SK-N-SH (cell line): ENCODE measurements at regions not wholly inside any gene's neighbourhood (a gene's known extent, or its start where the extent isn't known, plus 50 kb on each side); places are given as distances from the start of the nearest gene placed in this dataset.

Source experiments
- CTCF ChIA-PET: fragments of 300-600, 350-600 bp; formaldehyde crosslinking; extraction: SDS; loops from one replicate; lab custom pipeline; 2021; lab: Yijun Ruan, JAX
- POLR2A ChIA-PET: fragments of 350-600 bp; sonication (Branson Sonifier 250); formaldehyde crosslinking; extraction: SDS; loops from one replicate; lab custom pipeline; 2020; ENCODE audit warnings: antibody characterized with exemption, inconsistent platforms; lab: Yijun Ruan, JAX
- DNase-seq: peaks from one replicate; pipeline ENCODE4 v3.0.0; 2012
- H2AFZ ChIP-seq: fragments of 200-600 bp; sonication (generic); 2 replicates; pipeline ENCODE4 v1.8.1; 2016; ENCODE audit warnings: antibody characterized with exemption, mild to moderate bottlenecking, low read depth
- H3F3A ChIP-seq: fragments of 200-600 bp; sonication (generic); replicated peaks from 2 replicates; pipeline ENCODE3; 2016; ENCODE audit warnings: antibody characterized with exemption, mild to moderate bottlenecking; ENCODE audit not compliant: insufficient read depth
- H3K27ac ChIP-seq, 2 experiments: fragments of 200-500 bp in 1 of 2; fragments of 200-600 bp in 1 of 2; sonication (Bioruptor generic) in 1 of 2; sonication (generic), shearing (Covaris generic) in 1 of 2; 2 replicates each; pipeline versions ENCODE4 v1.5.1 to v1.6.1; 2014 to 2016; ENCODE audit warnings: low read depth in 2 of 2, inconsistent platforms in 1 of 2, low read length in 1 of 2, mild to moderate bottlenecking in 1 of 2, mixed read lengths in 1 of 2
- H3K27me3 ChIP-seq: fragments of 200-600 bp; sonication (generic), shearing (Covaris generic); 2 replicates; pipeline ENCODE4 v1.6.1; 2016; ENCODE audit warnings: mixed run types; ENCODE audit not compliant: insufficient read depth
- H3K36me3 ChIP-seq, 2 experiments: fragments of 200-500 bp in 1 of 2; fragments of 200-600 bp in 1 of 2; sonication (Bioruptor generic) in 1 of 2; sonication (generic) in 1 of 2; replicated peaks in 1 of 2; 2 replicates each; pipeline versions ENCODE3 to v1.5.1; 2014 to 2016; ENCODE audit warnings: low read length in 1 of 2, mild to moderate bottlenecking in 1 of 2; ENCODE audit not compliant: insufficient read depth in 2 of 2, control insufficient read depth in 1 of 2
- H3K4me1 ChIP-seq, 2 experiments: fragments of 200-500 bp in 1 of 2; fragments of 200-600 bp in 1 of 2; sonication (Bioruptor generic) in 1 of 2; sonication (generic), shearing (Covaris generic) in 1 of 2; 2 replicates each; pipeline versions ENCODE4 v1.5.1 to v1.6.1; 2014 to 2016; ENCODE audit warnings: low read depth in 1 of 2, low read length in 1 of 2, mixed run types in 1 of 2; ENCODE audit not compliant: insufficient read depth in 2 of 2, control insufficient read depth in 1 of 2
- H3K4me2 ChIP-seq: fragments of 200-600 bp; sonication (generic), shearing (Covaris generic); 2 replicates; pipeline ENCODE4 v1.6.1; 2017; ENCODE audit warnings: mixed run types
- H3K4me3 ChIP-seq, 2 experiments: fragments of 200-500 bp in 1 of 2; fragments of 200-600 bp in 1 of 2; sonication (Bioruptor generic) in 1 of 2; sonication (generic), shearing (Covaris generic) in 1 of 2; 2 replicates each; pipeline versions ENCODE4 v1.5.1 to v1.8.1; 2014 to 2016; ENCODE audit warnings: low read depth in 2 of 2, inconsistent platforms in 1 of 2, low read length in 1 of 2, mild to moderate bottlenecking in 1 of 2, mixed read lengths in 1 of 2, moderate library complexity in 1 of 2
- H3K79me2 ChIP-seq: fragments of 200-600 bp; sonication (generic); 2 replicates; pipeline ENCODE4 v1.8.1; 2017; ENCODE audit warnings: mild to moderate bottlenecking; ENCODE audit not compliant: insufficient read depth
- H3K9ac ChIP-seq: fragments of 200-600 bp; sonication (generic); 2 replicates; pipeline ENCODE4 v1.6.1; 2017; ENCODE audit warnings: mixed run types
- H3K9me2 ChIP-seq: fragments of 200-600 bp; sonication (generic); 2 replicates; pipeline ENCODE4 v1.6.1; 2017; ENCODE audit warnings: mixed run types
- H3K9me3 ChIP-seq: fragments of 200-600 bp; sonication (generic); 2 replicates; pipeline ENCODE4 v1.6.1; 2017; ENCODE audit warnings: mixed run types, mild to moderate bottlenecking, moderate library complexity
- H4K20me1 ChIP-seq: fragments of 200-600 bp; sonication (generic); 2 replicates; pipeline ENCODE4 v1.6.1; 2017; ENCODE audit warnings: mild to moderate bottlenecking, mixed run types; ENCODE audit not compliant: insufficient read depth
- ELF1 ChIP-seq: IDR thresholded peaks from 2 replicates; pipeline ENCODE4 v1.4.0; 2012
- EZH2phosphoT487 ChIP-seq: fragments of 200-600 bp; sonication (generic); IDR thresholded peaks from 2 replicates; pipeline ENCODE4 v1.6.1; 2017; ENCODE audit warnings: low read depth, mixed run types, mild to moderate bottlenecking, antibody characterized with exemption, moderate library complexity, borderline replicate concordance
- FOSL2 ChIP-seq: IDR thresholded peaks from 2 replicates; pipeline ENCODE4 v1.4.0; 2012; ENCODE audit warnings: low read depth, mild to moderate bottlenecking, moderate library complexity, borderline replicate concordance
- FOXM1 ChIP-seq: IDR thresholded peaks from 2 replicates; pipeline ENCODE4 v1.4.0; 2012; ENCODE audit warnings: low read depth, mild to moderate bottlenecking
- GATA2 ChIP-seq: sonication (generic); formaldehyde crosslinking; IDR thresholded peaks from 2 replicates; pipeline ENCODE4 v1.5.0; 2020; ENCODE audit warnings: mild to moderate bottlenecking, missing genetic modification reagents
- IRF3 ChIP-seq: fragments of 150-350 bp; IDR thresholded peaks from 2 replicates; pipeline ENCODE4 v1.6.1; 2016; ENCODE audit warnings: mild to moderate bottlenecking, low read depth, low read length
- JUND ChIP-seq: IDR thresholded peaks from 2 replicates; pipeline ENCODE4 v1.4.0; 2012
- MAX ChIP-seq: IDR thresholded peaks from 2 replicates; pipeline ENCODE4 v1.4.0; 2012; ENCODE audit warnings: low read depth
- NFIC ChIP-seq: IDR thresholded peaks from 2 replicates; pipeline ENCODE4 v1.4.0; 2012; ENCODE audit warnings: borderline replicate concordance
- NRF1 ChIP-seq: IDR thresholded peaks from 2 replicates; pipeline ENCODE4 v1.6.1; 2012; ENCODE audit warnings: low read depth, mild to moderate bottlenecking, low read length
- RAD21 ChIP-seq: IDR thresholded peaks from 2 replicates; pipeline ENCODE4 v1.6.1; 2012; ENCODE audit warnings: mild to moderate bottlenecking, low read length
- RCOR1 ChIP-seq: fragments of 150-350 bp; IDR thresholded peaks from 2 replicates; pipeline ENCODE4 v1.6.1; 2017; ENCODE audit warnings: antibody characterized with exemption, low read length
- RFX5 ChIP-seq: IDR thresholded peaks from 2 replicates; pipeline ENCODE4 v1.6.1; 2012; ENCODE audit warnings: mild to moderate bottlenecking, improper control_type of control experiment, low read length
- RXRA ChIP-seq: IDR thresholded peaks from 2 replicates; pipeline ENCODE4 v1.4.0; 2012; ENCODE audit warnings: low read depth, mild to moderate bottlenecking, borderline replicate concordance
- SMC3 ChIP-seq: IDR thresholded peaks from 2 replicates; pipeline ENCODE4 v1.6.1; 2012; ENCODE audit warnings: low read depth, low read length, improper control_type of control experiment
- TAF1 ChIP-seq: IDR thresholded peaks from 2 replicates; pipeline ENCODE4 v1.6.1; 2012; ENCODE audit warnings: low read depth, mild to moderate bottlenecking, low read length, moderate library complexity, borderline replicate concordance
- TEAD4 ChIP-seq: IDR thresholded peaks from 2 replicates; pipeline ENCODE4 v1.4.0; 2012; ENCODE audit warnings: mild to moderate bottlenecking, borderline replicate concordance; ENCODE audit not compliant: insufficient read depth
- YY1 ChIP-seq: IDR thresholded peaks from 2 replicates; pipeline ENCODE4 v1.4.0; 2012; ENCODE audit warnings: low read depth, mild to moderate bottlenecking
- ZBTB33 ChIP-seq: IDR thresholded peaks from 2 replicates; pipeline ENCODE4 v1.4.0; 2012; ENCODE audit warnings: low read depth, borderline replicate concordance
- WGBS: methylation state at CpG from one replicate; pipeline ENCODE4 v1.1.6; 2017; ENCODE audit warnings: low lambda C conversion rate; 5-methylcytosine and 5-hydroxymethylcytosine counted together

- TF ChIP-seq JUND = no peak
- TF ChIP-seq ELF1 = no peak
- TF ChIP-seq TEAD4 = no peak
- no peak for TF ChIP-seq RXRA
- TF ChIP-seq NRF1 = no peak
- TF ChIP-seq RAD21 = no peak
- TF ChIP-seq YY1 = no peak
- no peak for TF ChIP-seq GATA2 (CRISPR knock-in tag)
- TF ChIP-seq FOXM1 = no peak
- TF ChIP-seq ZBTB33 = no peak
- no peak for TF ChIP-seq EZH2phosphoT487
- TF ChIP-seq IRF3 = no peak
- no peak for TF ChIP-seq RFX5
- no peak for TF ChIP-seq FOSL2
- no peak for TF ChIP-seq TAF1
- TF ChIP-seq NFIC = no peak
- H3K4me3 ChIP-seq = no peak overlapping the region
- POLR2A ChIA-PET = no interaction called here
- no peaks in the 10 kb centered on the region for H3K27me3 ChIP-seq
- H3K27ac ChIP-seq = no peak overlapping the region
- H4K20me1 ChIP-seq = no peaks in the 10 kb centered on the region
- DNase-seq = no peak
- no peak overlapping the region for H3K9ac ChIP-seq
- CTCF ChIA-PET = interaction anchor here (0.6 to 0.8 kb wide), 2 partner anchors 102 to 169 kb away, joined by 3 to 5 read pairs; no protein-coding TSS in a partner anchor
- no peaks in the 10 kb centered on the region for H3K79me2 ChIP-seq
- no peaks in the 10 kb centered on the region for H3K9me3 ChIP-seq
- no peaks in the 10 kb centered on the region for H3F3A ChIP-seq
- H3K36me3 ChIP-seq = no peaks in the 10 kb centered on the region
- 31% methylated on average over 12 of the region's 12 CpGs for whole genome bisulfite sequencing
- H3K4me1 ChIP-seq = no peaks in the 10 kb centered on the region
- H3K4me2 ChIP-seq = no peak overlapping the region
- H3K9me2 ChIP-seq = no peaks in the 10 kb centered on the region
- H2AFZ ChIP-seq = no peak overlapping the region
These were observed 487.5 kb upstream of the TMEM132C start for GRCh38 chr12:127779301-127780045.

GRCh38 chr12:127780881-127781280 is 486.1 kb upstream of the TMEM132C start:
- Histone ChIP-seq H3K9me3 (no peaks in the 10 kb centered on the region), H3K9ac (no peak overlapping the region), H3K9me2 (no peaks in the 10 kb centered on the region), H3K4me1 (no peaks in the 10 kb centered on the region), H2AFZ (no peak overlapping the region), H3K4me3 (no peak overlapping the region), H3K4me2 (no peak overlapping the region), H3K27me3 (no peaks in the 10 kb centered on the region), H3F3A (no peaks in the 10 kb centered on the region), H3K36me3 (no peaks in the 10 kb centered on the region), H3K79me2 (no peaks in the 10 kb centered on the region), H3K27ac (no peak overlapping the region), H4K20me1 (no peaks in the 10 kb centered on the region)
- POLR2A ChIA-PET = no interaction called here
- TF ChIP-seq MAX = no peak
- no peak for TF ChIP-seq RCOR1
- no peak for TF ChIP-seq SMC3
- DNase-seq = no peak
- CTCF ChIA-PET = no interaction called here
- WGBS = 14% methylated on average over 6 of the region's 6 CpGs
